ENCODE measurements at regions not wholly inside any gene's neighbourhood (a gene's known extent, or its start where the extent isn't known, plus 50 kb on each side); places are given as distances from the start of the nearest gene placed in this dataset.

- Histone ChIP-seq H3K9me3 (no peaks in the 10 kb centered on the region), H4K20me1 (no peaks in the 10 kb centered on the region), H3K4me3 (no peak overlapping the region), H3K27me3 (no peaks in the 10 kb centered on the region), H3K36me3 (no peaks in the 10 kb centered on the region), H3K4me1 (no peaks in the 10 kb centered on the region), H3K9ac (no peak overlapping the region), H3K27ac (no peak overlapping the region), H3K4me2 (no peak overlapping the region)
- TF ChIP-seq Cebpa-rat (IDR thresholded peaks at IDR 0.05) = no peak
These were observed 172.5 kb upstream of the LRIG1 start for GRCh38 chr3:66673293-66673692.

DNA sequence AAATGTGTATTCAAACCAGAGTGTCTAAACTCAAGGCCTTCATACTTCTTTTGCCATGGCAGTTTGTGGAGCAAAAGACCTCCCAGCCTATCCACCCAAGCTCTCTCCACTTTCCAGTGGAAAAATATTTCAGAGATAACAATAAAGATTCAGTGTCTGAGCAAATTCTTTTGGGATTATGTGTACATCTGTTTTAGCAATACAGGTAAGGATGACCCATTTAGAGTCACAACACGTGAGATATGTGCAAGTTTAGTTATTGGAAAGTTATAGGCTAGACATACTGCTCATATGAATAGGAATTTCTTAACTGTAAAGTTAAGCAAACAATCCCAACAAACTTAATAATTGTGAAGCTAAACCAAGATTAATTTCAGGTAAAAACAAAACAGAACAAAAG is 174.5 kb upstream of the LRIG1 start:
- H3K27me3 ChIP-seq = no peaks in the 10 kb centered on the region
- H4K20me1 ChIP-seq = no peaks in the 10 kb centered on the region
- H3K9ac ChIP-seq = no peak overlapping the region
- H3K4me1 ChIP-seq = no peaks in the 10 kb centered on the region
- H3K9me3 ChIP-seq = no peaks in the 10 kb centered on the region
- no peak overlapping the region for H3K4me2 ChIP-seq
- H3K4me3 ChIP-seq = no peak overlapping the region
- no peaks in the 10 kb centered on the region for H3K36me3 ChIP-seq
- no peak overlapping the region for H3K27ac ChIP-seq
- no peak for TF ChIP-seq Cebpa-rat (IDR thresholded peaks at IDR 0.05)

- Histone ChIP-seq H3K27me3 (no peaks in the 10 kb centered on the region), H3K4me2 (no peak overlapping the region), H3K9ac (no peak overlapping the region), H3K9me3 (no peaks in the 10 kb centered on the region), H3K4me1 (no peaks in the 10 kb centered on the region), H3K36me3 (no peaks in the 10 kb centered on the region), H3K4me3 (no peak overlapping the region), H3K27ac (no peak overlapping the region), H4K20me1 (no peaks in the 10 kb centered on the region)
- no peak for TF ChIP-seq Cebpa-rat (IDR thresholded peaks at IDR 0.05)
These were observed 191.4 kb upstream of the LRIG1 start for GRCh38 chr3:66692042-66692765.

DNA sequence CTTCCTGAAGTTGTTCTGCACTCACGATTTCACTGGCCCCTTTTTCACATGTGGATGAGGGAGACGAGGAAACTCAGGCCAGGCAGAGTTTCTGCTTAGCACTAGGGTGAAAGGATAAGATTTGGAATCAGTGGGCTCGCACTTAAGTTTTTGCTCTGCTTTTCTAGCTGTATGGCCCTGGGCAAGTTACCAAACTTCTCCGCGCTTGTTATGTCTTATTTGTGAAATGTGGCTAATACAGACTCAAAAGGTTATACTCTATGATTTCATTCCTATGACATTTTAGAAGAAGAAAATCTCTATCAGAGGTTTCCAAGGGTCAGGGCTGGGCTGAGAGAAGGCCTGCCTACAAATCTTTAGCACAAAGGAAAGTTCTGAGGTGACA is 191.9 kb upstream of the LRIG1 start:
- Histone ChIP-seq H3K9me3 (no peaks in the 10 kb centered on the region), H3K9ac (no peak overlapping the region), H3K27me3 (no peaks in the 10 kb centered on the region), H3K36me3 (no peaks in the 10 kb centered on the region), H3K27ac (no peak overlapping the region), H3K4me3 (no peak overlapping the region), H3K4me2 (no peak overlapping the region), H3K4me1 (no peaks in the 10 kb centered on the region), H4K20me1 (no peaks in the 10 kb centered on the region)
- no peak for TF ChIP-seq Cebpa-rat (IDR thresholded peaks at IDR 0.05)

- Histone ChIP-seq H3K4me3 (no peak overlapping the region), H3K4me1 (no peaks in the 10 kb centered on the region), H3K9ac (no peak overlapping the region), H3K27me3 (no peaks in the 10 kb centered on the region), H3K4me2 (no peak overlapping the region), H4K20me1 (no peaks in the 10 kb centered on the region), H3K27ac (no peak overlapping the region), H3K36me3 (no peaks in the 10 kb centered on the region), H3K9me3 (no peaks in the 10 kb centered on the region)
- no peak for TF ChIP-seq Cebpa-rat (IDR thresholded peaks at IDR 0.05)
These were observed 192.7 kb upstream of the LRIG1 start for GRCh38 chr3:66693461-66694031.

DNA sequence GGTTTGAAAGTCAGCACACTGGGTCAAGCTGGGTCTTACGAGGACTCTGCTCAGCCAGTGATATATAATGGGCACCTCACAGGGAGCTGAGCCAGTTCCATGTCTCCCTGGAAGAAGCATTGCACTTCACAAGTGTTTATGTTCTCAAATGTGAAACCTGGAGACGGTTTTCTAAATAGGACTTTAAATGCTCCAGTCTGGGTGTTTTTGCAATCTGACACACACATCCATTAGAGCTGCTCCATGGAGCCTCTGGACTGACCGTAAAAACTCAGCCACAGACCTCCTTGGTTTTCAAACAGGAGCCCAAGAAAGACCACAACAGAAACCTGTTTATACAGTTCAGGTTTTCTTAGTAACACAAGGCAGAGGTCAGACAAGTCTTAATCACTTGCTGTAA is 201.3 kb upstream of the LRIG1 start:
- no peaks in the 10 kb centered on the region for H3K36me3 ChIP-seq
- H3K27ac ChIP-seq = no peak overlapping the region
- TF ChIP-seq Cebpa-rat (IDR thresholded peaks at IDR 0.05) = no peak
- H3K9ac ChIP-seq = no peak overlapping the region
- H3K4me3 ChIP-seq = no peak overlapping the region
- H4K20me1 ChIP-seq = no peaks in the 10 kb centered on the region
- H3K4me2 ChIP-seq = no peak overlapping the region
- no peaks in the 10 kb centered on the region for H3K4me1 ChIP-seq
- H3K9me3 ChIP-seq = no peaks in the 10 kb centered on the region
- H3K27me3 ChIP-seq = no peaks in the 10 kb centered on the region

DNA sequence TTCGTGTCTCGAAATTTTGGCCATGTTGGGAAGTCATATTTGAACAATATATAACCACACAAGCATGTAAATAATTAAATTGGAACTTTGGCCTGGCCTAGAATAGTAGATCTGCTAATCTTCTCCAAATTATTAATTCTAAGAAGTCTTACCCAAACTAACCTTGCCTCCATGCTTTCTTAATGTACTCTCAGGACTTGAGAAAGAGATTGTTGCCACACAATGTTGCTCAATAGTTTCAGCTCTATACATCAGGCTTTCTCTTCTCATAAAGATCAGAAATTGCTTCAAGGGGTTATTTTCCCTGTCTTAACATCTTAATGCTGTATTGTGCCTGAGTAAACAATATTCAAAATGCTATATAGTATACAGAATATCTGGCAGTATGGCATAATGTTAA is 202.7 kb upstream of the LRIG1 start:
- Histone ChIP-seq H3K27me3 (no peaks in the 10 kb centered on the region), H3K36me3 (no peaks in the 10 kb centered on the region), H3K4me1 (no peaks in the 10 kb centered on the region), H3K9ac (no peak overlapping the region), H3K4me3 (no peak overlapping the region), H3K4me2 (no peak overlapping the region), H3K27ac (no peak overlapping the region), H3K9me3 (no peaks in the 10 kb centered on the region), H4K20me1 (no peaks in the 10 kb centered on the region)
- TF ChIP-seq Cebpa-rat (IDR thresholded peaks at IDR 0.05) = no peak

DNA sequence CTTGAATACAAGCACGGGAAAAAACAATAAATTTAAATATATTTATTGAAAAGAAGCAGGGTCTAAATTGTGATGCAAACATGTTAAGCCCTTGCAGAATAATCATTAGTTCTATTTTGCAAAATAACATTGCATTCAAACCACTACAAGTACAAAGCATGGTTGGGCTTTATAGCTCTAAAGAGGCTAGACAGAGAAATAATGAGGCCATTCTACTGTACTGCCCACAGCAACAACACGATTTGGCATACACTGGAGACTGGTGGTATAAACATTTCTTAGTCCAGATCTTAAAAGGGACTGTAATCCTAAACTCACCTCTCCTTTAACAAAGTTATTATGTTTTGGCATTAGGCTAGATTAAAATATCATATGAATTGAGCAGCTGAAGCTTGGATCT is 204.3 kb upstream of the LRIG1 start:
- TF ChIP-seq Cebpa-rat (IDR thresholded peaks at IDR 0.05) = no peak
- no peaks in the 10 kb centered on the region for H4K20me1 ChIP-seq
- H3K9ac ChIP-seq = no peak overlapping the region

GRCh38 chr3:66706890-66707289 is 206.1 kb upstream of the LRIG1 start:
- TF ChIP-seq Cebpa-rat (IDR thresholded peaks at IDR 0.05) = no peak
- no peaks in the 10 kb centered on the region for H4K20me1 ChIP-seq
- no peak overlapping the region for H3K27ac ChIP-seq
- H3K36me3 ChIP-seq = no peaks in the 10 kb centered on the region
- no peak overlapping the region for H3K4me3 ChIP-seq
- no peaks in the 10 kb centered on the region for H3K27me3 ChIP-seq
- H3K4me1 ChIP-seq = no peaks in the 10 kb centered on the region
- no peak overlapping the region for H3K9ac ChIP-seq
- no peaks in the 10 kb centered on the region for H3K9me3 ChIP-seq
- no peak overlapping the region for H3K4me2 ChIP-seq

More for the DNA sequence above, 204.3 kb upstream of the LRIG1 start:
- Histone ChIP-seq H3K36me3 (no peaks in the 10 kb centered on the region), H3K27me3 (no peaks in the 10 kb centered on the region), H3K4me2 (no peak overlapping the region), H3K4me3 (no peak overlapping the region), H3K9me3 (no peaks in the 10 kb centered on the region), H3K27ac (no peak overlapping the region), H3K4me1 (no peaks in the 10 kb centered on the region)

- Histone ChIP-seq H3K27me3 (no peaks in the 10 kb centered on the region), H3K36me3 (no peaks in the 10 kb centered on the region), H3K4me2 (no peak overlapping the region), H3K9me3 (no peaks in the 10 kb centered on the region), H3K4me1 (no peaks in the 10 kb centered on the region), H3K9ac (no peak overlapping the region), H3K27ac (no peak overlapping the region), H3K4me3 (no peak overlapping the region), H4K20me1 (no peaks in the 10 kb centered on the region)
- no peak for TF ChIP-seq Cebpa-rat (IDR thresholded peaks at IDR 0.05)
These were observed 208.7 kb upstream of the LRIG1 start for GRCh38 chr3:66709532-66709931.
